ENCODE measurements at regions not wholly inside any gene's neighbourhood (a gene's known extent, or its start where the extent isn't known, plus 50 kb on each side); places are given as distances from the start of the nearest gene placed in this dataset.

DNA sequence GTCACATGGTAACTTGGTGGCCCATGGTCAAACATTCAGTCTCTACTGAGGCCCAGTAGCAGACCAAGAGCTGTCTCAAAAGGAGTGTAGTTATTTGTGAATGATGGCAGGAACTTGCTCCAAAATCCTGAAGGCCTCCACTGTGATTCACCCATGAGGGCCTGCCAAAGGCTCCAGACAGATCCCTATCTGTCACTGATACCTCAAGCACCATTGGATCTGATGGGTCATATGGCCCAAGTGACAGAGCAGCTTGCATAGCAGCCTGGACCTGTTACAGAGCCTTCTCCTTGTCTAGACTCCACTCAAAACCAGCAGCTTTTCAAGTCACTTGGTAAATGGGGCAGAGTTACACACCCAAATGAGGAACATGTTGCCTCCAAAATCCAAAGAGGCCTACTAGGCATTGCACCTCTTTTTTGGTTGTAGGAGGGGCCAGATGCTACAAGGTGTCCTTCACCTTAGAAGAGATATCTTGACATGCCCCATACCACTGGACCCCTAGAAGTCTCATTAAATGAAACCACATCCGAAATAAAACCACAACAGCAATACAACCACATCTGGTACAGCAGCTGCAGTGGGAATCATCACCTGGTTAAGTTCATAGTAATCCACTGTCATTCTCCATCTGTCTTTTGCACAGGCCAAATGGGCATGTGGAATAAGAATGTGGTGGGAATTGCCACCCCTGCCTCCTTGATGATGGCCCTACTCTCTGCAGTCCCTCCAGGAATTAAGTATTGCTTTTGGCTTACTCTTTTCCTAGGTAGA is 150.4 kb upstream of the MAX start:
- no peak for DNase-seq

DNA sequence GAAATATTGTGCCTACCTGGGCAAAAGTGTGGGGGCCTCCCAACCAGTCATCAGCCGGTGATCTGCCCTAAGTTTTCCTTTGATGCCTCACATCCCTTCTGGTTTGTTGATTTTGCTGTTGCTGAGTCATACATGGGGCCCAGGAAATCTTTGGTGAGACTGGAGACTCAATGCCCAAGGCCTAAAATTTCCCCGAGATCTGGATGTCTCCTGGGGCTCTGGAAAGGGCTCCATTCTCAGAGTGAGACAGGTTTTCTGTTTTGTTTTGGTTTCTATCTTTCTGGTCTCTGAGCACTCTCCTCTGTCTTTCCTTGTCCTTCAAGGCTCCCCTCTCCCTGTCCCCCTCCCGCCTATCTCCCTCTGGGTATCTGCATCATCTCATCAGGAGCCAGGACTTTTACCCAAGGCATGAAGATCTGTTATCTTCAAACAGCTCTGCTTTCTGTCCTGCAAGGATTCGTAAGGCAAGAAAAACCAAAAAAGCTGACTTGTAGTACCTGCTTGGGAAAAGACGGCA is 152.8 kb upstream of the MAX start:
- DNase-seq: no peak

DNA sequence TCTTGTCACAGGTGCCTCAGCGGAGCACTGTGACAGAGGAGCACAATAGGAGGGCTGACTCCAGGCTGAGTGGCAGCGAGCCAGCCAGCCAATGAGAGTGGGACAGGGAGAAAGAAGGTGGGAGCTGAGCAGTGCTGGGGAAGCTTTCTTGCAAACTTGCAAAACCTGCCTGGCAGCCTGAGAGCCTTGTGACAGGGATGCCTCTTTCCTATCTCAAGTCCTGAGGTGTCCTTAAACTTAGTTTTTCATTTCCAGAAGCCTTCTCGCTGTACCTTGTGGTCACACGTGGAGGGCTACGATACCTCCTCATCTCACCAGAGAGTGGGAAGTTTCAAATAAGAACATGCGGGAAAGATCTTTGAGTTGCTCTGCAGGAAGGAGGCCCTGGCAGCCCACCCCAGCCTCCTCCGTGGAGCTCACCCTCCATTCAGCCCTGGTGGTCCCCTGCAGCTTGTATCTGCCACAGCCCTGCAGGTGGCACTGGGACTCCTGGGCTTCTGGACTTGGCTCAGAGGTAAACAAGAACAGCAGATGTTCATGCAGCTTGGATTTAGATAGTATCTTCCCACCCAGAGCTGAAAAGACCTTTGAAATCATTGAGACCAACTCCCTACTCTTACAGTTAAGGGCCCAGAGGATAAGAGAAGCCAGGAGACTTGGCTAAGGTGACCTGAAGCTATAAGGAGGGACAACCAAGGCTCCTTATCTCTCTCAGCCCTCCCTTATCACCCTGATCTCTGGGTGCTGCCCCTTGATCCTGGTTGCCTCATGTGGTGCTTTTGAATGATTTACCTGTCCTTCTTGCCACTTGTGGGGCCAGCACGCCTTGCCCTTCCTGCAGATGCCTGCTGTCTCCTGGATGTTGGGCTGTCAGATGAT is 153.5 kb upstream of the MAX start:
- DNase-seq: no peak

DNA sequence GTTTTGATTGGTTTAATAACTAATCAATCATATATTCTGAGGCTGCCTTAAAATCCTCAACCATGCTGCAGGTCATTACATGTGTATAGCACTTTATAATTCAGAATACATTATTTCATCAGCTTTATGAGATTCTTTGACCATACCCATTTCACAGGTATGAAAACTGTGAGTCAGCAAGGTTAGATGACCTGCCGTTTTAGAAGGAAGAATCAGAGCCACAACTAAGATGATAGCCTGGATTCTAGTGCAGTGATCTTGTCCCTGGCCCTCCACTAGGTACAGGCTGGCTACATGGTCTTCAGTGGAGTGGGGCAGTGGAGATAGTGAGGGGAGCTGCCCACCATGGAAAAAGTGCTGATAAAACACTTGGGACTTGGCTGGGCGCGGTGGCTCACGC is 154.4 kb upstream of the MAX start:
- DNase-seq: no peak

DNA sequence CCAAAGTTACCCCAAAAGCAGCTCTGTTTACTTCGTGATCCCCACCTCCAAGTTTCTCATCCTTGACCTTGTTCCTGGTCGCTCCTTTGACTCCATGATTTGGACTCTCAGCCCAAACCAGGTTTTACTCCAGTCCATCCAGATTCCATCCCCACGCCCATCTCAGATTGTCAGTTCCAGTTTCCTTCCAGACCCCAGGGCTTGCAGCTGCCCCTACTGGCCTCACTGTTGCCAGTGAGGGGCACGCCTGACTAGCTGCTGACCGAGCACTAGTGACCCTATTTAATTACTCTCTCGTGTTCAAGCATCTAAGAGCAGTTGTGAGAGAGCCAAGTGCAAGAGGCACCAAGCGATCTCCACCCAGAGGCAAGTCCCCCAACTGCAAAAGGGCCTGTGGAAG is 155.1 kb upstream of the FUT8 start:
- no peak for DNase-seq

DNA sequence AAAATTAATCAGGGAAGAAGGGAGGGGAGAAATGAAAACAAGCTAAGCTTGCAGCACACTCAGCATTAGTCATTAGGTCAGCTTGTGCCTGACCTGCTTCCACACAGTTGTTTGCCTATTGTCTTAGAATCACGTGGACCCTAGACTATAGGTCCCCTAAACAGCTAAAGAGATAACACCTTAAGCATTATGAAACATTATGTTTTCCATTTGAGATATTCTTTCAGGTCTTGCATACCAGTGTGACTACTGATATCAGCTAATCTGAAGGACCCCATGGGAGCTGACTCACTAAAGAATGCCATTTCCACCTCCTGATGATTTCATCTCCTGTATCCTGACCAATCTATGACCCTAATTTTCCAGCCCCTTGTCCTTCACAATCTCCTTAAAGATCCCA is 154.1 kb upstream of the FUT8 start:
- no peak for DNase-seq

DNA sequence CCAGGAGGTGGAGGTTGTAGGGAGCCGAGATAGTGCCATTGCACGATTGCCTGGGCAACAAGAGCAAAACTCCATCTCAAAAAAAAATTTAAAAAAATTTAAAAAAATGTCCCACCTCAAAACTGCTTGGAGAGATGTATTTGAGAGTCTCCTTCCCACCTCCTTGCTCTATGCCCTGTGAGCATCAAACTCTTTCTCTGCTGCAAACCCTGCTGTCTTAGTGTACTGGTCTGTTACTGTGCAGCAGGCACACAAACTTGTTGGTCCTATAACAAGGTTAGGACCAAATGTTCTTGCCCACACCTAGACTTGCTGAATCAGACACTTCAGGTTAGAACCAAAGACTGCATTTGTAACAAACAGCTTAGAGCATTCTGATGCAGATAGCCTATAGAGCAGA is 153.5 kb upstream of the FUT8 start:
- DNase-seq: no peak

DNA sequence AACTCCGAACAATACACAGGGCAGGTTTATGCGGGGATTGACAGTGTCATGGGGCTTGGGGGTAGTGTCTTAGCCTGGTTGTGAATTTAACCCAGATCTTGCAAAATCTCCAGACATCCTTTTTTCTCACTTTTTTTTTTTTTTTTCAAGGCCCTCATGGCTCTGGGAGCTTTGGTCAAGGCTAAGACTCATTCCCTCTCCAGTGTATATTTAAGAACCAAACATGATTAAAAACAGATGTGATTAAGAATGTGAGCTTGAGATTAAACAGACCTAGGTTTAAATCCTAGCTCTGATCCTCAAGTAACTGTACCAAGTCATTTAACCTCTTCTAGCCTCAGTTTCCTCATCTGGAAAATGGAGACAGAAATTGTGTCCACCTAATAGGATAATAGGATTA is 151.7 kb upstream of the FUT8 start:
- no peak for DNase-seq

DNA sequence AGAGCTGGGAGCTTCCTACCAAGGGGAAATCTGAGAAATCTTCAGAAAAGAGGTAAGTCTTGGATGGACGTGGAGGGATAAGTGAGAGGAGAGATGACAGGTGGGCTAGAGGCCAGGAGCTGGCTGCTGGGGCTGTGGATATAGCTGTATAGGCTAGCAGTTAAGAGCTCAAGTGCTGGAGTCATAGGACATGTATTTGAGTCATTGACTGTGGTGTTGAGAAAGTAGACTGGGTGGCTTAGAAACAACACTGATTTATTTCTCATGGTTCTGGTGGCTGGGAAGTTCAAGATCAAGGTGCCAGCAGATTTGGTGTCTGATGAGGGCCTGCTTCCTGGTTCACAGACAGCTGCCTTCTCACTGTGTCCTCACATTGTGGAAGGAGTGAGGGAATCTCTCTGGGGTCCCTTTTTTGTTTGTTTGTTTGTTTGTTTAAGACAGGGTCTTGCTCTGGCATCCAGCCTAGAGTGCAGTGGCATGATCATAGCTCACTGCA is 151.1 kb upstream of the FUT8 start:
- DNase-seq: no peak

DNA sequence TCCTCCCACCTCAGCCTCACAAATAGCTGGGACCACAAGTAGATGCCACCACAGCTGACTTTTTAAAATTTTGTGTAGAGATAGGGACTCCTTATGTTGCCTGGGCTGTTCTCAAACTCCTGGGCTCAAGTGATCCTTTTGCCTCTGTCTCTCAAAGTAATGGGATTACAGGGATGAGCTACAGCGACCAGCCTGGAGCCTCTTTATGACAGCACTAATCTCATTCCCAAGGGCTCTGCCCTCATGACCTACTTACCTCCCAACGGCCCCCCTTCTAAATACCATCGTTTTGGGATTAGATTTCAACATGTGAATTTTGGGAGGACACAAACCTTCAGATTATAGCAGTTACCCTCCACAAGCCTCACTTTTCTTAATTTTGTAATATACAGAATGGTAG is 150.6 kb upstream of the FUT8 start:
- no peak for DNase-seq

DNA sequence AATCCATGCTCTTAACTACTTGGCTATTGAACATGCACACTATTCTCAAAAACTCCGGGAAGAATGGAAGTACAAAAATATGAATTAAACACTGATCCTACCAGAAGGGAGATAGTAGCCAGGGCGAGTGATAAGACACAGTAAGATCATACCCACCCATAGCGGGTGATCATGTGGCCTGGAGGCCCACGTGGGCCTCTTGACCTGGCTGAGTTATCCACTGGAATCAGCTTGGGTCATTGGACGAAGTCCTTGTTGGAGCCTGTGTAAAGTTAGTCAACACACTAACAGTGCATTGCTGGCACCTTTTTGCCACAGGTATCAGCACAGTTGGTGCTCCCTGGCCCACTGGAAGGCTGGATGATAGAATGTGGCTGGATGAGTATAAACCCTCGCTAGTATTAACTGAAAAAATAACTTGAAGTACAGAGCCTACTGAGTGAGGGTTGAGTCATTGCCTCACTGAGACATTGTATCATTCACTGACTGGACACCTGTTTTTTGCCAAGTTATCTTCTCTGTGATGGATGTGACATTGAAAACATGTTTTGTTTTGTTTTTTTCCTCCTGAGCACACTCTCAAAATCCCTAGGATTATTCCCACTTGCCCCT is 149.2 kb upstream of the FUT8 start:
- no peak for DNase-seq

DNA sequence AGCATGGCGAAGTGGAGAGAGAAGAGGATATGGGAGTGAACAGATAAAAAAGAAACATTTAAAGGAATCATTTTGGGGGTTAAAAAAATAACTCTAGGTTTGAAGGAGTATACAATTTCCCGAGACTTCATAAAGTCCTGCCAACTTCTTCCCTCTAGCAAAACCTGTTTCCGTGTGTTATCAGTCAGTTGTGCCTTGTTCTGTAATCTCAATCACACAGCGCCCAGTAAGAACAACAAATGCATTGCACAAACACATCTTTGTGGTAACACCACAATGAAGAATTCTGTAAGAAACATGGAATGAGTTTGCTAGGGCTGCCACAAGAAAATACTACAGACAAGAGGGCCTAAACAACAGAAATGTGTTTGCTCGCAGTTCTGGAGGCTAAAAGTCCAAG is 144.7 kb upstream of the FUT8 start:
- no peak for DNase-seq

DNA sequence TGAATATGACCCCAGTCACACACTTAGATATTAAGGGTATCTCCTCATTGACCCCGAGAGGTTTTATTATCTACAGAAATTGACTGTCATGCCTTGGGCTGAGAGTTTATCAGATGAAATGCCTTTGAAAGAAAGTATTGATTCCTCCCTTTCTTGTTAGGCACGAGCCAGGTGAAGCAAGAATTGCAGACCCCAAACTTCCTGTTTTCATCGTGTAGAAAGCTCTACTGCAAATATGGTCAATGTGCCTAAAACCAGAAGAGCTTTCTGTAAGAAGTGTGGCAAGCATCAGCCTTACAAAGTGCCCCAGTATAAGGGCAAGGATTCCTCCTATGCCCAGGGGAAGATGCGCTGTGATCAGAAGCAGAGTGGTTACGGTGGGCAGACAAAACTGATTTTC is 143.9 kb upstream of the FUT8 start:
- DNase-seq: no peak

DNA sequence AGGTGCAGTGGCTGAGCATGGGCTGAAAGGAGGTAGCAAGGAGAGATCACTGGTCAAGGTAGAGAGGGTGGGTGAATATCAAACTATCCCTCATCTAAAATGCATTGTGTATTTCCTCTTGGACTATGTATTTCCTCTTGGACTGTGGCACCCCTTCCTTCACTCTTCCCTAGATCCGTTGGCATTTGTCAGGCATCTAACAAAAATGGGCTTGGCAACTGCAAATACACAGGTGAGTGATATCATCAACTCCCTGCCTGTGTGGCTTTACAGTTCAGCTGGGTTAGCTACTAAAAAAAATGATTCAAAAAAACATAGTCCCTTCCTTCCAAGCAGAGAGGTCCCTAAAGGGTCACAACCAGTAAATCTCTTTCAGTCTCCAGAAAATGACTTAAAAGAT is 142.8 kb upstream of the FUT8 start:
- no peak for DNase-seq

DNA sequence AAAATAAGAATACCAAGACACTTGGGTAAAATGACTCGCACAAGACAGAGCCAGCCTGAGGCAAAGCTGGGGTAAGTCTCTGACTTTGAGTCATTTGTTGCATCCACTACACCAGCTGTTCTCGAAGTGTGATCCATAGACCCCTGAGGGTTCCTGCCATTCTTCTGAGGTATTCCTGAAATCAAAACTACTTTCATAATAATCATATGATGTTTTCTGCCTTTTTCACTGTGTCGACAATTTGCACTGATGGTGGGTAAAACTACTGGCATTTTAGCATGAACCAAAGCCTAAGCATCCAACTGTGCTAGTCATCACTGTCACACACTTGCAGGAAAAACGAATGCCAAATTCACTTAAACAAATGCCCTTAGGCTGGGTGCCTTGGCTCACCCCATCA is 135.5 kb upstream of the FUT8 start:
- DNase-seq: peak; percentile 45

DNA sequence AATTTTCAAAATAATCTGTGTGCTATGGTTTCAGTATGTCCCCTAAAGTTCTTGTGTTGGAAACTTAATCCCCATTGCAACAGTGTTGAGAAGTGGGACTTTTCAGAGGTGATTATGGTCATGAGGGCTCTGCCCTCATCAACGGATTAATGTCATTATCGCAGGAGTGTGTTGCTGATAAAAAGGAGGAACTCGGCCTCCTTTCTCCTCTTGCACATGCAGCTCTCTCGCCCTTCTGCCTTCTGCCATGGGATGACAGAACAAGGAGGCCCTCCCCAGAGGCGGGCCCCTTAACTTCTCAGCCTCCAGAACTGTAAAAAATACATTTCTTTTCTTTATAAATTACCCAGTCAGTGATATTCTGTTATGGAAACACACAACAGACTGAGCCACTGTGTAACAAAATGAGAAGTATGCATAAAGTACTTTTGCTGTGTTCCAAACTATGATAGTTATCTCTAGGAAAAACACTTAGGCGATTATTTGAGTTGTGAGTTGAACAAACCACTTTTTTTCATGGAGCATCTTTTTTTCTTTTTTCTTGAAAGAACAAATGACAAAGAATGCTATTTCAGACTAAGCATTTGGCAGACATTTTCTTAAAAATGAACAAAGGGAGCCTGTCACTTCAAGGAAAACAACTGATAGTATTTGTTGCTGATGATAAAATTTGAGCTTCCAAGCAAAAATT is 134.8 kb upstream of the FUT8 start:
- DNase-seq: no peak

DNA sequence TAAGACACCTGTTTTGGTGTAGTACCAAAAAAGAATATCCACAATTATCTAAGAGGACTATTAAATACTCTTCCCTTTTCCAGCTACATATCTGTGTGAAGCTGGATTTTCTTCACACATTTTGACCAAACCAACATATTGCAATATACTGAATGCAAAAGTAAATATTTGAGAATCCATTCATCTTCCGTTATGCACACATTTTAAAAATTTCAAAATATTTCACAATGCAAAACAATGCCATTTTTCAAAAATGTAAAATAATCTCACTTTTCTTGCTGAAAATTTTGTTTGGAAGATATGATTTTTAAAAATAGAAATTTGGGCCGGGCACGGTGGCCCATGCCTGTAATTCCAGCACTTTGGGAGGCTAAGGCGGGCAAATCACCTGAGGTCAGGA is 133.9 kb upstream of the FUT8 start:
- DNase-seq: no peak

DNA sequence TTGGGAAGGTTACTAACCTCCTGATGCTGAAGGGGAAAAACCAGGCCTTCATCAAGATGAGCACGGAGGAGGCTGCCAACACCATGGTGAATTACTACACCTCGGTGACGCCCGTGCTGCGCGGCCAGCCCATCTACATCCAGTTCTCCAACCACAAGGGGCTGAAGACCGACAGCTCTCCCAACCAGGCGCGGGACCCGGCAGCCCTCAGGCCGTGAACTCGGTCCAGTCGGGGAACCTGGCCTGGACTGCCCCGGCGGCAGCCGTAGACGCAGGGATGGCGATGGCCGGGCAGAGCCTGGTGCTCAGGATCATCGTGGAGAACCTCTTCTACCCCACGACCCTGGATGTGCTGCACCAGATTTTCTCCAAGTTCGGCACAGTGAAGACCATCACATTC is 133.0 kb upstream of the FUT8 start:
- DNase-seq: no peak

DNA sequence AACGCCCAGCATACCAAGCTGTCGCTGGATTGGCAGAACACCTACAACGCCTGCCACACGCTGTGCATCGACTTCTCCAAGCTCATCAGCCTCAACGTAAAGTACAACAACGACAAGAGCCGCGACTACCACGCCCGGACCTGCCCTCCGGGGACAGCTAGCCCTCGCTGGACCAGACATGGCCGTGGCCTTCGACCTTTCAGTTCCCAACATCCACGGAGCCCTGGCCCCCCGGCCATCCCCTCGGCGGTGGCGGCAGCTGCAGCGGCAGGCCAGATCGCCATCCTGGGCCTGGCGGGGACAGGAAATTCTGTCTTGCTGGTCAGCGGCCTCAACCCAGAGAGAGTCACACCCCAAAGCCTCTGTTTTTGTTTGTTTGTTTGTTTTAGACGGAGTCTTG is 132.6 kb upstream of the FUT8 start:
- no peak for DNase-seq

DNA sequence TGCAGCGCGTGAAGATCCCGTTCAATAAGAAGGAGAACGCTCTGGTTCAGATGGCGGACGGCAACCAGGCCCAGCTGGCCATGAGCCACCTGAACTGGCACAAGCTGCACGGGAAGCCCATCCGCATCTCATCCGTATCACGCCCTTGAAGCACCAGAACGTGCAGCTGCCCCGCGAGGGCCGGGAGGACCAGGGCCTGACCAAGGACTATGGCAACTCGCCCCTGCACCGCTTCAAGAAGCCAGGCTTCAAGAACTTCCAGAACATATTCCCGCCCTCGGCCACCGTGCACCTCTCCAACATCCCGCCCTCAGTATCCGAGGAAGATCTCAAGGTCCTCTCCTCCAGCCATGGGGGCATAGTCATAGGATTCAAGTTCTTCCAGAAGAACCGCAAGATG is 131.9 kb upstream of the FUT8 start:
- DNase-seq: no peak

DNA sequence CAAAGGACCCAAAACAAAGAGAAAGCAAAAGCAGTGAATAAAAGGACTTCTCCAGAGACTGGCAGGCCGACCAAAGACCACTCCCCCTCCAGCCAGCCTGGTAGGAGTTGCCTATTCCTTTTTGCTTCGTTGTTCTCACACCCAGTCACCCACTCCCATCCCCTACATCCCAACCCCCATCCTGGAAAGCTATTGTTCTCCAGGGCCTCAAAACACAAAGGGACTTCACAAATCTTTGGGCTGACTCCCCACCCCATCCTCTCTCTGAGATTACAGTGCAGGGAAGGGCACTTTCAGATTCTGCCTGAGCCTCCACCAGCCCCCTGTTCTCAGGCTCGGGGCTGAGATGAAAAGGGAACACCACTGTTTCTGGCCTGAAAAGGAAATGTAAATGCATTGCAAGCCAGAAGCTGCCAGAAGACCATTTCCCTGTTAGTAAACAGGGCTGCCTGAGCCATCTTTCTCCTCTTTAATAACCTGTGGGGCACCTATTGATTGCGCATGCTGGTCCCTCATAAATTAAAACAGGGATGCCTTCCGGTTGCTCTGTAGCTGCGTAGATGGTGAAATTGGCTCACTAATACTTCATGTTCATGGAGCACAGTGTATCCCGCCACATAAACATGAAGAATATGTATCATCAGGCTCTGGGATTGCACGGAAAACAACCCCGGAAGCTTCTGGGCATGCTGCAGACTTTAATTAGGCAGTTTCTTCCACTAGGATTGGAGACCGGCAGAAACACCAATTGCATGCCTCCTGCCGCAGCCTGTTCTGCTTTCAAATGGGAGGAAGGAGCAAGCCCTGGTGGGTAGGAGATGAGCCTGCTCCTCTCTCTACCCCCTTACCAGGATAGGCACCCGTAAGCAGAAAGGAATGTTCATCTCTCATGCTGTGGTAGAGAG is 130.3 kb upstream of the FUT8 start:
- DNase-seq: no peak

DNA sequence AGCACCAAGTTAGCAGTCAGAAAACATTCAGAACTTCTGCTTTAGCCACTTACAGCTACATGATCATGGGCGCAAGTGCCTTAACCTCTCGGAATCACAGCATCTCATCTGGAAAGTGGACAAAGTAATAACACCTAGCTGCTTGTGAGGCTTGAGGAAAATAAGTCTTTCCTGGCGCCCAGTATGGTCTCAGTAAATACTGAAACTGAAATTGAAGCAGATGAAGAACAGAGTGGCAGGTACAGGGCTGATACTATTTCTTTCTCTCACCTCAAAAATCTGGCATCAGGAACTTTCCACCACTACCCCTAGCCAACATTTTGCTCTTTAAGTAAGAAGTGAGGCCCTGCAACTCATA is 129.7 kb upstream of the FUT8 start:
- no peak for DNase-seq
